HepG2 (cell line): ENCODE measurements at regions not wholly inside any gene's neighbourhood (a gene's known extent, or its start where the extent isn't known, plus 50 kb on each side); places are given as distances from the start of the nearest gene placed in this dataset.

Experiments used
- ATAC-seq: fragments of 200-7000 bp; cut with Tn5 transposase; 3 replicates; pipeline ENCODE4 v1.9.1; 2020; ENCODE audit warnings: mild to moderate bottlenecking, moderate library complexity
- BruUV-seq: library from RNA; stranded (reverse); fragments of 400-500 nt; replicated peaks from 2 replicates; lab custom pipeline; 2021; lab: Mats Ljungman, UMichigan
- CTCF ChIA-PET: fragments of 300-600 bp; formaldehyde crosslinking; extraction: SDS; loops from one replicate; lab custom pipeline; 2021; ENCODE audit warnings: low total read pairs, inconsistent platforms, low intra/inter-chr PET ratio; lab: Yijun Ruan, JAX
- POLR2A ChIA-PET: fragments of 350-600 bp; sonication (Branson Sonifier 250); formaldehyde crosslinking; loops from one replicate; lab custom pipeline; 2020; ENCODE audit warnings: antibody characterized with exemption, inconsistent platforms; lab: Yijun Ruan, JAX
- DNase-seq: peaks from one replicate; pipeline ENCODE4 v3.0.0-alpha.2; 2015; ENCODE audit warnings: low spot score
- FAIRE-seq: peaks from 3 replicates; lab custom pipeline; 2011; peaks lifted over from hg19 to GRCh38; lab: Jason Lieb, UNC
- H2AFZ ChIP-seq: one replicate; pipeline ENCODE4 v1.6.1; 2011; ENCODE audit warnings: low read length, inconsistent platforms
- H3K27ac ChIP-seq: fragments of 300-600 bp; 3 replicates; pipeline ENCODE4 v1.8.0; 2011; ENCODE audit warnings: mixed run types, mild to moderate bottlenecking, mixed read lengths, low read length, inconsistent platforms; ENCODE audit not compliant: insufficient read depth; ENCODE audit errors: extremely low read length
- H3K27me3 ChIP-seq, 2 experiments: fragments of 200-600 bp in 1 of 2; 2 replicates in 1 of 2; 3 replicates in 1 of 2; pipeline versions ENCODE4 v1.6.0 to v1.8.0; 2011; ENCODE audit warnings: low read length in 2 of 2, mild to moderate bottlenecking in 2 of 2, moderate library complexity in 2 of 2, inconsistent platforms in 1 of 2; ENCODE audit not compliant: insufficient read depth in 2 of 2, control insufficient read depth in 1 of 2
- H3K36me3 ChIP-seq, 2 experiments: fragments of 200-600 bp in 1 of 2; replicated peaks in 1 of 2; 2 replicates in 1 of 2; 3 replicates in 1 of 2; pipeline versions ENCODE4 v1.5.1 to v1.8.0; 2011; ENCODE audit warnings: low read length in 2 of 2, inconsistent platforms in 1 of 2; ENCODE audit not compliant: insufficient read depth in 2 of 2, control insufficient read depth in 1 of 2
- H3K4me1 ChIP-seq: 2 replicates; pipeline ENCODE4 v1.5.1; 2012; ENCODE audit warnings: low read length, inconsistent platforms; ENCODE audit not compliant: insufficient read depth
- H3K4me2 ChIP-seq: 2 replicates; pipeline ENCODE4 v1.6.0; 2011; ENCODE audit warnings: low read depth, low read length, inconsistent platforms
- H3K4me3 ChIP-seq, 3 experiments: fragments of 200-600 bp in 1 of 3; sonication (generic), shearing (Covaris generic) in 1 of 3; replicated peaks in 1 of 3; 2 replicates each; pipeline ENCODE4 v1.5.1; 2011 to 2016; ENCODE audit warnings: low read length in 3 of 3, inconsistent platforms in 2 of 3, low read depth in 2 of 3, mild to moderate bottlenecking in 2 of 3, control low read depth in 1 of 3, mixed read lengths in 1 of 3; ENCODE audit not compliant: insufficient read depth in 1 of 3
- H3K79me2 ChIP-seq: one replicate; pipeline ENCODE4 v1.6.1; 2011; ENCODE audit warnings: low read length, inconsistent platforms; ENCODE audit not compliant: insufficient read depth
- H3K9ac ChIP-seq: 2 replicates; pipeline ENCODE4 v1.6.0; 2011; ENCODE audit warnings: mild to moderate bottlenecking, low read depth, low read length, inconsistent platforms; ENCODE audit not compliant: insufficient read depth
- H3K9me3 ChIP-seq: 2 replicates; pipeline ENCODE4 v1.5.1; 2012; ENCODE audit warnings: mild to moderate bottlenecking, low read length
- H4K20me1 ChIP-seq: 2 replicates; pipeline ENCODE4 v1.6.0; 2011; ENCODE audit warnings: inconsistent platforms, mild to moderate bottlenecking, low read length, moderate library complexity; ENCODE audit not compliant: insufficient read depth
- BATF2 ChIP-seq: sonication (generic); formaldehyde crosslinking; IDR thresholded peaks from 2 replicates; pipeline ENCODE4 v1.8.0; 2022; ENCODE audit warnings: mild to moderate bottlenecking, missing genetic modification reagents, moderate library complexity
- CENPT ChIP-seq: sonication (generic); formaldehyde crosslinking; IDR thresholded peaks from 2 replicates; pipeline ENCODE4 v1.8.0; 2022; ENCODE audit warnings: low read depth, mild to moderate bottlenecking, moderate library complexity, missing genetic modification reagents
- CENPX ChIP-seq: sonication (generic); formaldehyde crosslinking; IDR thresholded peaks from 2 replicates; pipeline ENCODE4 v1.9.0; 2021; ENCODE audit warnings: mild to moderate bottlenecking, missing genetic modification reagents, moderate library complexity
- ESRRA ChIP-seq: sonication (generic); formaldehyde crosslinking; IDR thresholded peaks from 2 replicates; pipeline ENCODE4 v1.5.1; 2020; ENCODE audit warnings: mild to moderate bottlenecking, low read depth, missing genetic modification reagents
- LCORL ChIP-seq, 2 experiments: fragments of 450-650 bp in 1 of 2; sonication (generic) in 1 of 2; formaldehyde crosslinking in 1 of 2; IDR thresholded peaks; 2 replicates each; pipeline versions ENCODE4 v1.5.0 to v1.6.1; 2017 to 2020; ENCODE audit warnings: antibody characterized with exemption in 1 of 2, missing genetic modification reagents in 1 of 2
- MXI1 ChIP-seq: IDR thresholded peaks from 3 replicates; pipeline ENCODE4 v1.6.1; 2012; ENCODE audit warnings: low read depth, low read length, inconsistent platforms, borderline replicate concordance
- NFIC ChIP-seq: IDR thresholded peaks from 2 replicates; pipeline ENCODE4 v1.6.1; 2012; ENCODE audit warnings: mild to moderate bottlenecking, low read length, inconsistent platforms
- PRMT3 ChIP-seq: sonication (generic); formaldehyde crosslinking; IDR thresholded peaks from 2 replicates; pipeline ENCODE4 v1.8.1; 2022; ENCODE audit warnings: low read depth, mild to moderate bottlenecking, moderate library complexity, missing genetic modification reagents, borderline replicate concordance
- RXRA ChIP-seq: sonication (generic); formaldehyde crosslinking; IDR thresholded peaks from 2 replicates; pipeline ENCODE4 v1.5.1; 2020; ENCODE audit warnings: missing genetic modification reagents
- SOX6 ChIP-seq, 2 experiments: fragments of 450-650 bp in 1 of 2; sonication (generic) in 1 of 2; formaldehyde crosslinking in 1 of 2; IDR thresholded peaks; 2 replicates each; pipeline versions ENCODE4 v1.4.0 to v1.6.1; 2017 to 2020; ENCODE audit warnings: antibody characterized with exemption in 1 of 2, mild to moderate bottlenecking in 1 of 2, missing genetic modification reagents in 1 of 2
- ZNF432 ChIP-seq: sonication (generic); formaldehyde crosslinking; IDR thresholded peaks from 2 replicates; pipeline ENCODE4 v1.5.0; 2020; ENCODE audit warnings: missing genetic modification reagents, mild to moderate bottlenecking, borderline replicate concordance
- ZNF550 ChIP-seq: sonication (generic); formaldehyde crosslinking; IDR thresholded peaks from 2 replicates; pipeline ENCODE4 v1.4.0; 2020; ENCODE audit warnings: mild to moderate bottlenecking, missing genetic modification reagents, borderline replicate concordance
- ZNF879 ChIP-seq: sonication (generic); formaldehyde crosslinking; IDR thresholded peaks from 2 replicates; pipeline ENCODE4 v1.8.1; 2023; ENCODE audit warnings: missing genetic modification reagents
- WGBS: methylation state at CpG from one replicate; pipeline ENCODE4 v1.1.6; 2017; ENCODE audit warnings: low lambda C conversion rate; 5-methylcytosine and 5-hydroxymethylcytosine counted together
- in situ Hi-C: cut with HindIII; loops from 2 replicates; pipeline ENCODE4 v1.10.0; 2017; ENCODE audit warnings: low pct_unique_long_range_greater_than_20kb; ENCODE audit not compliant: extremely low pct_ligation_motif_present
- intact Hi-C: fragments of 100-400 bp; cut with micrococcal nuclease; formaldehyde crosslinking; loops from one replicate; pipeline ENCODE4 v1.10.0; 2022; ENCODE audit not compliant: unreplicated experiment
- TF ChIP-seq, protein P1 (sequence below): sonication (generic); formaldehyde crosslinking; conservative IDR thresholded peaks from 2 replicates; pipeline ENCODE4 v1.5.0; 2020; ENCODE audit warnings: missing genetic modification reagents

GRCh38 chr9:87115785-87116184 is 168.5 kb upstream of the GAS1 start (continued):
- TF ChIP-seq, protein P1, sequence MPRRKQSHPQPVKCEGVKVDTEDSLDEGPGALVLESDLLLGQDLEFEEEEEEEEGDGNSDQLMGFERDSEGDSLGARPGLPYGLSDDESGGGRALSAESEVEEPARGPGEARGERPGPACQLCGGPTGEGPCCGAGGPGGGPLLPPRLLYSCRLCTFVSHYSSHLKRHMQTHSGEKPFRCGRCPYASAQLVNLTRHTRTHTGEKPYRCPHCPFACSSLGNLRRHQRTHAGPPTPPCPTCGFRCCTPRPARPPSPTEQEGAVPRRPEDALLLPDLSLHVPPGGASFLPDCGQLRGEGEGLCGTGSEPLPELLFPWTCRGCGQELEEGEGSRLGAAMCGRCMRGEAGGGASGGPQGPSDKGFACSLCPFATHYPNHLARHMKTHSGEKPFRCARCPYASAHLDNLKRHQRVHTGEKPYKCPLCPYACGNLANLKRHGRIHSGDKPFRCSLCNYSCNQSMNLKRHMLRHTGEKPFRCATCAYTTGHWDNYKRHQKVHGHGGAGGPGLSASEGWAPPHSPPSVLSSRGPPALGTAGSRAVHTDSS (CRISPR knock-in tag): no peak
- TF ChIP-seq MXI1 (no peak), ZNF432 (CRISPR knock-in tag) (no peak), CENPT (CRISPR knock-in tag) (no peak), ZNF879 (CRISPR knock-in tag) (no peak)

- no peak for ATAC-seq
- CTCF ChIA-PET: no interaction called here
Measured at GRCh38 chr9:87116492-87116891, 169.2 kb upstream of the GAS1 start.

More at GRCh38 chr9:87116492-87116891, 169.2 kb upstream of the GAS1 start:
- no peak overlapping the region for H3K9ac ChIP-seq
- no peaks in the 10 kb centered on the region for H4K20me1 ChIP-seq
- POLR2A ChIA-PET: no interaction called here
- no peaks in the 10 kb centered on the region; the same call in 1 of the 2 replicates for H3K4me1 ChIP-seq
- no peak overlapping the region for H3K4me3 ChIP-seq
- no peak for TF ChIP-seq LCORL (IDR thresholded peaks at IDR 0.05)
- TF ChIP-seq LCORL (CRISPR knock-in tag; IDR thresholded peaks at IDR 0.05): no peak
- TF ChIP-seq PRMT3 (CRISPR knock-in tag): no peak
- no peak for TF ChIP-seq SOX6 (IDR thresholded peaks at IDR 0.05)
- no peak for TF ChIP-seq SOX6 (CRISPR knock-in tag; IDR thresholded peaks at IDR 0.05)
- no peak for TF ChIP-seq CENPX (CRISPR knock-in tag)
- no peak for TF ChIP-seq ZNF550 (CRISPR knock-in tag)
- no peak for TF ChIP-seq RXRA (CRISPR knock-in tag)
- no peak for TF ChIP-seq NFIC
- no peak for TF ChIP-seq ESRRA (CRISPR knock-in tag)
- TF ChIP-seq BATF2: no peak
- DNase-seq: no peak
- H3K9me3 ChIP-seq: no peaks in the 10 kb centered on the region
- FAIRE-seq: no peak
- no TSS peak for BruUV-seq
- H3K4me2 ChIP-seq: no peak overlapping the region
- WGBS: 50% methylated on average over 1 of the region's 3 CpGs
- H3K27me3 ChIP-seq: no peaks in the 10 kb centered on the region; a peak in 1 of 5 replicates
- no peaks in the 10 kb centered on the region for H3K79me2 ChIP-seq
- H2AFZ ChIP-seq: no peak overlapping the region
- intact Hi-C loops: no loop called here
- no peaks in the 10 kb centered on the region for H3K36me3 ChIP-seq
- H3K27ac ChIP-seq: no peak overlapping the region
- in situ Hi-C loops: no loop called here
